Loucy (cell line): ENCODE measurements at regions not wholly inside any gene's neighbourhood (a gene's known extent, or its start where the extent isn't known, plus 50 kb on each side); places are given as distances from the start of the nearest gene placed in this dataset.

Experiments used
- EZH2phosphoT487 ChIP-seq: fragments of 200-600 bp; IDR thresholded peaks from 2 replicates; pipeline ENCODE4 v1.6.1; 2018; ENCODE audit warnings: antibody characterized with exemption, mild to moderate bottlenecking, moderate library complexity, borderline replicate concordance
- TF ChIP-seq, protein P1 (sequence below): fragments of 200-600 bp; sonication (generic); conservative IDR thresholded peaks from 2 replicates; pipeline ENCODE4 v1.5.1; 2014; ENCODE audit warnings: mild to moderate bottlenecking, antibody characterized with exemption, low read length

- TF ChIP-seq, protein P1, sequence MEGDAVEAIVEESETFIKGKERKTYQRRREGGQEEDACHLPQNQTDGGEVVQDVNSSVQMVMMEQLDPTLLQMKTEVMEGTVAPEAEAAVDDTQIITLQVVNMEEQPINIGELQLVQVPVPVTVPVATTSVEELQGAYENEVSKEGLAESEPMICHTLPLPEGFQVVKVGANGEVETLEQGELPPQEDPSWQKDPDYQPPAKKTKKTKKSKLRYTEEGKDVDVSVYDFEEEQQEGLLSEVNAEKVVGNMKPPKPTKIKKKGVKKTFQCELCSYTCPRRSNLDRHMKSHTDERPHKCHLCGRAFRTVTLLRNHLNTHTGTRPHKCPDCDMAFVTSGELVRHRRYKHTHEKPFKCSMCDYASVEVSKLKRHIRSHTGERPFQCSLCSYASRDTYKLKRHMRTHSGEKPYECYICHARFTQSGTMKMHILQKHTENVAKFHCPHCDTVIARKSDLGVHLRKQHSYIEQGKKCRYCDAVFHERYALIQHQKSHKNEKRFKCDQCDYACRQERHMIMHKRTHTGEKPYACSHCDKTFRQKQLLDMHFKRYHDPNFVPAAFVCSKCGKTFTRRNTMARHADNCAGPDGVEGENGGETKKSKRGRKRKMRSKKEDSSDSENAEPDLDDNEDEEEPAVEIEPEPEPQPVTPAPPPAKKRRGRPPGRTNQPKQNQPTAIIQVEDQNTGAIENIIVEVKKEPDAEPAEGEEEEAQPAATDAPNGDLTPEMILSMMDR: no peak
- TF ChIP-seq EZH2phosphoT487: no peak
Measured at GRCh38 chr11:114986365-114986764, 308.0 kb downstream of the NXPE2 start.
